ENCODE measurements at regions not wholly inside any gene's neighbourhood (a gene's known extent, or its start where the extent isn't known, plus 50 kb on each side); places are given as distances from the start of the nearest gene placed in this dataset.

GRCh38 chr5:119792161-119792799, 162.9 kb downstream of the FAM170A start:
- no peak overlapping the region for H3K27ac ChIP-seq (ENCODE audit: insufficient read depth, low read length)
- no peak overlapping the region for H2AK9ac ChIP-seq (replicated peaks; ENCODE audit: low read depth, low read length, poor library complexity)
- DNase-seq (no peak), ATAC-seq (ENCODE audit: low read depth) (no peak)
- BruUV-seq (replicated peaks), result no TSS peak
- H4K91ac ChIP-seq (ENCODE audit: insufficient read depth, low read depth, low read length), result no peak overlapping the region
- H3K18ac ChIP-seq (ENCODE audit: low read depth, low read length), result no peak overlapping the region
- H4K8ac ChIP-seq (ENCODE audit: low read depth in 2 of 2, low read length in 2 of 2), result no peak overlapping the region
- dilution Hi-C loops (cut with HindIII; ENCODE audit: low sequenced_read_pairs, unreplicated experiment), result no loop called here
- H2BK5ac ChIP-seq (ENCODE audit: low read depth, low read length, poor library complexity, severe bottlenecking), result no peak overlapping the region
- H3K9ac ChIP-seq (ENCODE audit: low read depth, low read length), result no peak overlapping the region
- H3K14ac ChIP-seq (replicated peaks; ENCODE audit: low read depth, low read length), result no peak overlapping the region
- no peaks in the 10 kb centered on the region for H3K36me3 ChIP-seq (ENCODE audit: control insufficient read depth, insufficient read depth, low read length)
- H3K9me1 ChIP-seq (ENCODE audit: insufficient read depth, low read length), result no peaks in the 10 kb centered on the region
- no peak overlapping the region for H2AFZ ChIP-seq (replicated peaks; ENCODE audit: low read length, poor library complexity)
- no peak overlapping the region for H2BK15ac ChIP-seq (ENCODE audit: low read depth, low read length)
- H3K79me1 ChIP-seq (ENCODE audit: low read depth in 1 of 2, low read length in 2 of 2), result no peaks in the 10 kb centered on the region
- no peak overlapping the region for H4K5ac ChIP-seq (ENCODE audit: low read depth, low read length)
- no peak overlapping the region for H3K4me3 ChIP-seq (ENCODE audit: insufficient read depth, low read depth, low read length)
- in situ Hi-C loops (cut with MboI; ENCODE audit: low sequenced_read_pairs), result no loop called here
- intact Hi-C loops (cut with micrococcal nuclease), result no loop called here
- H3K4me1 ChIP-seq (ENCODE audit: control insufficient read depth, insufficient read depth, low read length), result no peaks in the 10 kb centered on the region
- no peak overlapping the region for H3K4me2 ChIP-seq (ENCODE audit: low read depth, low read length)
- ChIA-PET POLR2A (ENCODE audit: unreplicated experiment) (no interaction called here), CTCF (no interaction called here)
- WGBS, 2 experiments (ENCODE audit: extremely low coverage in 2 of 2, insufficient read length in 1 of 2), result 48% methylated on average over 2 of the region's 5 CpGs; no CpG with 5 or more reads in 1 of the 2 experiments
- H3K4ac ChIP-seq (ENCODE audit: low read depth, low read length), result no peak overlapping the region
- no peak for TF ChIP-seq BHLHE40 (IDR thresholded peaks at IDR 0.05; ENCODE audit: low read depth, low read length)
- TF ChIP-seq MAFK (IDR thresholded peaks at IDR 0.05; ENCODE audit: low read depth, low read length), result no peak
- TF ChIP-seq MAZ (IDR thresholded peaks at IDR 0.05; ENCODE audit: borderline replicate concordance, low read depth, low read length), result no peak
- no peak for TF ChIP-seq RAD21 (IDR thresholded peaks at IDR 0.05; ENCODE audit: low read length)
- TF ChIP-seq RFX5 (IDR thresholded peaks at IDR 0.05; ENCODE audit: low read depth, low read length), result no peak
- TF ChIP-seq NFE2L2 (IDR thresholded peaks at IDR 0.05; ENCODE audit: low read depth, low read length), result no peak
- TF ChIP-seq RCOR1 (IDR thresholded peaks at IDR 0.05; ENCODE audit: insufficient replicate concordance, low read length), result no peak
- no peak for TF ChIP-seq POLR2A (IDR thresholded peaks at IDR 0.05; ENCODE audit: low read depth, low read length)
- no peak for TF ChIP-seq CEBPB (IDR thresholded peaks at IDR 0.05; ENCODE audit: low read depth, low read length)
- H2AK5ac ChIP-seq (ENCODE audit: low read depth, low read length), result no peak overlapping the region
- H3K56ac ChIP-seq (ENCODE audit: extremely low read depth, insufficient read depth, low read length), result no peak overlapping the region
- no peaks in the 10 kb centered on the region for H3K9me3 ChIP-seq (ENCODE audit: control insufficient read depth, insufficient read depth, low read length)
- no peak overlapping the region for H3K23ac ChIP-seq (ENCODE audit: low read depth, low read length)
- H2BK20ac ChIP-seq (ENCODE audit: low read depth, low read length), result no peak overlapping the region
- H3K27me3 ChIP-seq (ENCODE audit: control insufficient read depth, insufficient read depth, low read length), result no peaks in the 10 kb centered on the region
- no peak overlapping the region for H2BK120ac ChIP-seq (ENCODE audit: low read depth, low read length)
- H4K20me1 ChIP-seq (ENCODE audit: insufficient read depth, low read length), result no peaks in the 10 kb centered on the region
